GM21717 (cell line): ENCODE measurements at regions not wholly inside any gene's neighbourhood (a gene's known extent, or its start where the extent isn't known, plus 50 kb on each side); places are given as distances from the start of the nearest gene placed in this dataset.

Experiments
- ATAC-seq: cut with Tn5 transposase; IDR thresholded peaks from one replicate; pipeline ENCODE4 v1.9.1; 2021; ENCODE audit warnings: mild to moderate bottlenecking, moderate library complexity; ENCODE audit not compliant: unreplicated experiment

DNA sequence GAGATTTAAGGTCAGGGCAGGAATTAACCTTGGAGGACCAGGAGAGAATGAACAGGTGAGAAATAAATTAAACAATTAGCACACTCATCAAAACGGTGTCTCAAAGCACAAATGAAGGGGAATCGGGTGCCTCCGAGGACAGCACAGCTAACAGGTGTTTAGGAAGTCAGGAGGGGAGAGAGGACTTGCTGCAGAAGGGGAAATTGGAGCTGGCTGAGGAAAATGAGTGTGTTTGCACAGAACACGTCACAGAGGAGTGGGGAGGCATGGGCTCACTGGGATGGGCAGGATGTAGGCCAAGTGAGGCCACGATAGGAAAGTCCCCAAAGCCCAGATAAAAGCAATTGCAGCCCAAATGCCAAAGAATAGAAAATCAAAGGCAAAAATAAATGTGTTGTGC lies 121.7 kb downstream of the ZNF664 start:
- ATAC-seq: no peak

DNA sequence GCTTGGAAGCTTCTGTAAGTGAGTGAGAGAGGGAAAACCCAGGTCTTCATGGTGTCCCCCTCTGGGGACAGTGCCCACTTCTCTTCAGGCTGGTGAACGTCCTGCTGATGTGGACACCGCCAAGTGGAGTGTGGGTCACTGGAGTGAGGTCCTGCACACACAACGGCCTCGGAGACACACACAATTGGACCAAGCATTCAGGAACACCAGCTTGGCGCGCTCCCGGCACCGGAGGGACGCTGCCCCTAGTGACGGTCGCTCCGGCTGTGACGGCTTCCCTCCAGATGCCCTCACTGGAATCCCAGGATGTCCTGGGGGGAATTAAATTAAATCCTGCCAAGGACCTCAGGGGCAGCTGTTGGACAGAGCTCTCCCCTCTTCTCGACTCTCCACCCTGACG lies 123.1 kb downstream of the ZNF664 start:
- ATAC-seq: no peak

DNA sequence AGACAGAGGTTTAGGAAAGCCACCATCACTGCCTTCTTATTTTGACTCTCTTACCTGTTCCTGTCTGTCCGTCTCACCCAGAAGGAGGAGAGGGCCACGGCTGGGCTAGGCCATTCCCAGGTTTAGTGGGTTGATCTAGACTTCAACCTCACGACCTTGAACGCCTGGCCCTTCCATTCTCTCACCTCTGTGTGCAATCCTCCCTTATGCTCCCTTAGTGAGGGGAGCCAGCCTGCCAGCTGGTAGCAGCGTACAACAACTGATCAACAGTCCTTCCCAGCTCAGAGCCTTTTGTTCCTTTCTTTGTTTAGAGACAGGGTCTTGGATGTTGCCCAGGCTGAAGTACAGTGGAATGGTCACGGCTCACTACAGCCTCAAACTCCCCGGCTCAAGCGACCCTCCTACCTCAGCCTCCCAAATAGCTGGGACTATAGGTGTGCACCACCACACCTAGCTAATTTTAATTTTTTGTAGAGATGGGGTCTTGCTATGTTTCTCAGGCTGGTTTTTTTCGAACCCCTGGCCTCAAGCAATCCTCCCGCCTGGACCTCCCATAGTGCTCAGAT lies 123.9 kb downstream of the ZNF664 start:
- no peak for ATAC-seq

DNA sequence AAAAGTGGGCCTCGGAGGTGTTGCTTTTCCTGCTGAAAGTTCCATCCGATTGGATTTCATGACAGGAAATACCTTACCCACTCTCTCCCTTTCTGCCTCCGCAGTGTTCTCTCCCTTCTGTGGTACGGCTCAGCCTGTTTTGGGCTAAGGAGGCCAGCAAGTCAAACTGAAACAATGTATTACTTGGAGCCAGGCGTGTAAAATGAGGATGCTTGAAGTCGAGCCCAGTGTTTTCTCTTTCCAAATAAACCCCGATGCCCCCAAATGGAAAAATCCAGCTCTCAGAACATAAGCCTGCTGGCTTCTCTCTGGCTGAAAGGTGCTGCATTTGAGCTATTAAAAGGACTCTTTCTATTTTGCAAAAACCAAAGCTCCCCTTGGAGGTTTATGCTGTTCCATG lies 124.7 kb downstream of the ZNF664 start:
- no peak for ATAC-seq

DNA sequence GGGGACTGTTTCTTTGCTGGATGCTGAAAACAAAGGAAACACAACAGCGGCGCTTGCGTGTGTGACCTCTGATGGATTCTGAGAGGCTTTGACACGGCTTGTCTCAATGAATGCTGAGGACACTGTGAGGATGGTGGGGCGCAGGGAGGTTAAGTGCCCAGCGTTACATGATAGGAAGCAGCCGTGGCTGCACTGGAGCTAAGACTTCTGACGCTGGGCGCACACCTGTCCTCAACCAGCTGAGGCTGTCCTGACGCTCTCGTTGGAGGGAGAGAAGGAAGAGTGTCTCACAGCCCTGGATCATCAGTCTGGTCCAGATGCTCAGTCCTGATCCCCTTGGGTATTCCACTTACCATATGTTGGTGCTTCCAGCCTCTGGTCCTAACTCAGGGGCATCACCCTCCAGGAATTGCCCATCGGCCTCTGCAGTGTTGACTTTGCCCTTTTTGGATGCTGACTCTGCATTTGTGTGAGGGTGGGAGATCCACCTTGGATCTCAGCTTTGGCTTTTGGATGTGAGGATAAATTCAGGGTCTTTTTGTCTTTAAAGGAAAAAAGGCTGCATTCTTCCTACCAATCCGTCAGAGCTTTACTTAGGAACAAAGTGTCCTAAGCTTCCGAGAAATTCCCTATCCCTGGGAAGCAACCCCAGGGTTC lies 125.2 kb downstream of the ZNF664 start:
- no peak for ATAC-seq

DNA sequence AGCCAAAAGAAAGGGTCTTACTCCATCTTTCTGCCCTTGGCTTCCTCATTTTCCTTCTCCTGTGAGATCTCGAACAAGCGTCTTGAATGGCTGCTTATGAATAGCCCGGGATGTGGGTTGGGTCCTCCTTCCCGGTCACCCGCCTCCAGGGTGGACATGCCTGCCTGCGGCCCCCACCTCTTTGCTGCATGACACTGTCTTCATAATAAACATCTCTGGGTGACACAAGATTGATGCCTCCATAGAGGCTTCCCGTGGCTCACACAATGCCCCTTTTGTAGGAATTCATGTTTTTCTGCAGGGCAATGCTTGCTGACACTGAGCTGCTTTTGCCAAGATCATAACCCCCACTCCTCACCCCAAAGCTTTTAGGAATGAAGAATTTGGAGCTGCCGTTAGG lies 125.9 kb downstream of the ZNF664 start:
- ATAC-seq: no peak

DNA sequence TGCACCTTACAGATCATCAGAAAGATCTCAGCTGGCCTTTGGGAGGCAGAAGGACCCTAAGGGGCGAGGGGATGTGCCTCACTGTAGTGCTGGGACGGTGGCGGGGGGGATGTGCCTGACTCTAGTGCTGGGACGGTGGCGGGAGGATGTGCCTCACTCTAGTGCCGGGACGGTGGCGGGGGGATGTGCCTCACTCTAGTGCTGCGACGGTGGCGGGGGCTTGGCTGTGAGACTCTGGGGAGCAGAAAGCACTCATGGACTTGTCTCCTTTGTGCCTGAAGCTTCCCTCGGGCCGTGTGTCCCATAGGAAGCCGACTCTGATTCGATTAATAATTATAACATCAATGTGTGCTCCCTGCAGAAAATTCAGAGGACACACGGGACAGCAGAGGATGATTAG lies 126.6 kb downstream of the ZNF664 start:
- no peak for ATAC-seq

DNA sequence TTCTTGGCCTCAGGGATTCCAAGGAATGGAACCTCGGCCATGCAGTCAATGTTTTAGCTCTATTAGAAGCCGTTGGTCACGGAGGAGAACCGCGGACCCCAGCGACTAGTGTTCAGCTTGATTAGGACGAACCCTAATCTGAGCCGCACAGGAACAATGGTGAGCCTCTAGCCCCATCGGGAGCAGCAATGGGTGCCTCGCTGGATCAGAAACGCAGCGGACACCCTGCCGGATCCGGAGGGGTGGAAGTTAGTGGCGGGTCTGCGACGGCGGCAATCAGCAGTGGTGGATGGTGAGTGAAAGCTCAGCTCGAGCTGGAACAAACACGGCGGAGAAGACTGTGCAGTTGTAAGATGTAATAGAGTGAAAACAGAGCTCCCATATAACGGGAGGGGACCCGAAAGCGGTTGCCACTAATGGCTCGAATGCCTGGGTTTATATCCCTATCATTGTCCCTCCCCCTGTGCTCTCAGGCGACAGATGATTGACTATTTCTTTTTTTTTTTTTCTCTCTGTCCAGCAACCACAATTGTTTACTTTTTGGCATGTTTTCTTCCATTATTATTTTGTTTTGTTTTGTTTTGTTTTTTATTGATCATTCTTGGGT lies 127.7 kb downstream of the ZNF664 start:
- ATAC-seq: no peak

DNA sequence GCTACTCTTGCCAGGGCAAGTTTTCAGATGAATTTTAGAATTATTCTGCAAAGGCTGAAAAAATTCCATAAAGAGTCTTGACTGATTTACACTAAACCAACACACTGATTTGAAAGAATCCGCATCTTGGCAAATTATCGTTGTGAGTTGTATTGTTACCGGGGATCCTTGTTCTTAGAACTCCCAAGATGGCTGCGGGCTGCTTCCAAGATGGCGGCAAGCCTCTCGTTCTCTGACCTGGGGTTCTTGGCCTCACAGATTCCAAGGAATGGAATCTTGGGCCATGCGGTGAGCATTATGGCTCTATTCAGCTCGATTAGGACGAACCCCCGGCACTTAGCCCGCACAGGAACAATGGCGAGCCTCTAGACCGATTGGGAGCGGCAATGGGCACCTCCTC lies 132.5 kb downstream of the ZNF664 start:
- no peak for ATAC-seq

DNA sequence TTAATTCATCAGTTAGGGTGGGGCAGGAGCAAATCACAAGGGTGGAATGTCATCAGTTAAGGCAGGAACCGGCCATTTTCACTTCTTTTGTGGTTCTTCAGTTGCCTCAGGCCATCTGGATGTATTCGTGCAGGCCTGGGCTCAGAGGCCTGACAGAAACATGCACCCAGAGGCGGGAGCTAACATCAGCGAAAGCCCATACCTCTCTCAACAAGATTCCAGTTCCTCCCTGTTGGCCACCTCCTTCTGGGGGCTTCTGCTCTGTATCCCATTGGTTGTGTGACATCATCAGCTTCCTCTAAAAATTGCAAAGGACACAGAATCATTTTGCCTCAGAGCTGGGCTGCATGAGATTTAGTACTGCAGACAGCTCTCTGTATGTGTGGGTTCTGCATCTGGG lies 134.3 kb downstream of the ZNF664 start:
- ATAC-seq: no peak

DNA sequence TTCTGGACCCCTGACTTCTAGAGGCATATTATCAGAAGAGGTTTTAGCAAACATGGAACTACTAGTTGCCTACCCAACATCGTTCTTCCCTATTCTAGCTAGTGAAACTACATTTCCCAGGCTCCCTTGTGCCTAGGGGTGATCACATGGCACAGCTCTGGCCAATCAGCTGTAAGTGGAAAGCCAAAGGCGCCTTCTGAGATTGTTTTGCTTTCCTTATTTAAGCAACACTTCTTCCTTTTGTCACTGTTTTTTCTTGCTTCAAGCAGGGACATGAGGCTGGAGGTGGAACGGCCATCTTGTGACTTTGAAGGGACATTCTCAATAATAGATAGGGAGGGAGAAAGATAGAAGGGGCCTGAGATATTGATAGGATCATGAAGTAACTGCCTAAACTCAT lies 136.7 kb downstream of the ZNF664 start:
- ATAC-seq: no peak

DNA sequence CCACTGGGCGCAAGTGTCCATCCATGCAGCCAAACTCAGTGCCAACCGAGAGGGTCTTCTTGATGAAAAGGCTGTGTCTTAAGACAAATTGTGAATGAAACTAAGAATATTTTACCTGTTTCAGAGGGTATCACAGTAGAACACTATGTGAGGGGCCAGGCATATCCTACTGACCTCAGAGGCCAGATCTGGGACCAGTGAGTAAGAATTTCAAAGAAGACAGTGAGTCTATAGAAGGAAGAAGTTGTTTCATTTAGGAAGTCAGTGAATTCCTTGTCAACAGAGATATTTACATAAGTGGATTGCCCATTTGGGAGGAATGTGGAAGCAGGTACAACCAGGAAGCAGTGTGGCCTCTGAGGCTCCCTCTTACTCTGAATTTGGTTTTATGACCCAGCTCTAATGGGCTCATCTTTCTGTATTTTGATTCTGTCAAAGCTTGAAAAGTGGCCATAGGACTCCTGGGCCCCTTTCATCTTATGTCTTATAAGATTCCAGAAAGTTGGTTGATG lies 137.4 kb downstream of the ZNF664 start:
- no peak for ATAC-seq

DNA sequence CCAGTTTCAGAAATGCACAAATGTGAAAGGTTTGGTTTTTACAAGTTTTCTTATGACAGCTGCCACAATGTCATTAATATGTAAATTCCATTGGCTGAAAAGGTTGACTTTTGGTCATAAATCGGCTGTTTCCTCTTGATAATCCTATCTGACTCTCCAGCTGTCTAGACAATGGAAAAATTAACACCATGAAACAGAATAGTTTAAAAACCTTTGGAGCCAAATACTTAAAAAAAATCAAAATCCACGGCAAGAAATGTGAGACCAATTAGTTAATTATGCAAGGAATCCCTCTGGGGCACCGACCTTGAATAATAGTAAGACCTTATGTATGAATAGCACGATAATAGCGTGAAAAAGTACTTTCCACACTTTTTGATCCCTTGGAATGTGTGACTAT lies 138.0 kb downstream of the ZNF664 start:
- ATAC-seq: no peak

DNA sequence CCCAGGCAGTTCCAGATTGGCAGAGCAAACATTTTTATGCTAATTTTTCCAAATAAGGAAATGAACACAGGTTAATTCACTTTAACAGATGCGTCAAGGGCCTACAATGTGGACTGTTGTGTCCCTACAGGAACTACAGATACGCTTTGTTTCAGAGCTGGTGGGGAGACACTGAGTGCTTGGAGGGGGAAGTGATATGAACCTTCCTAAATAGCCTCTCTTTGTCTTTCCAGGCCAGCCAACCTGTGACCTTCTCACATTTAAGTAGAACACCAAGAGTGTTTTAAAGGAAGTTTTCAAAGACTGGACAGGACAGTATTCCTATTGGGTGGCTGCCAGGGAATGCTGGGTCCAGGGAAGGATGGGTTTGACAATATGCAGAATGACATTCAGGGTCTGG lies 141.3 kb downstream of the ZNF664 start:
- no peak for ATAC-seq

DNA sequence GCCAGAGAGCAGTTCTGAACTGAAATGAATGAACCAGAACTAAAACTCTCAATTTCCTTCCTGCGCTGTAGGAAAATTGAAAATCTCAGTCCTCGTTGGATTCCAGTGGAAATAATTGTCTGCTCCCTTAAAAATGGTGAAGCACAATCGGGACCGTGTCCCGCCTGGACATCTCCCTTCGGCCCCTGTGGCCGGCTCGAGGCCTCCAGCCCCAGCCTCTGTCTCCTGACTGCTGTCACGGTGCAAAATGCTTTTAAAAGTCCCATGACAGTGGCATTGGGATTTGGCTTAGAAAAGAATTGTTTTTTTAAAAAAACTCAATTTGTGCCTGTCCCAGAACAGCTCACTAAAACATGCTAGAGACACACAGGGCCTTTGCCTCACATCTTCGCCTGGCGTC lies 142.5 kb downstream of the ZNF664 start:
- no peak for ATAC-seq

DNA sequence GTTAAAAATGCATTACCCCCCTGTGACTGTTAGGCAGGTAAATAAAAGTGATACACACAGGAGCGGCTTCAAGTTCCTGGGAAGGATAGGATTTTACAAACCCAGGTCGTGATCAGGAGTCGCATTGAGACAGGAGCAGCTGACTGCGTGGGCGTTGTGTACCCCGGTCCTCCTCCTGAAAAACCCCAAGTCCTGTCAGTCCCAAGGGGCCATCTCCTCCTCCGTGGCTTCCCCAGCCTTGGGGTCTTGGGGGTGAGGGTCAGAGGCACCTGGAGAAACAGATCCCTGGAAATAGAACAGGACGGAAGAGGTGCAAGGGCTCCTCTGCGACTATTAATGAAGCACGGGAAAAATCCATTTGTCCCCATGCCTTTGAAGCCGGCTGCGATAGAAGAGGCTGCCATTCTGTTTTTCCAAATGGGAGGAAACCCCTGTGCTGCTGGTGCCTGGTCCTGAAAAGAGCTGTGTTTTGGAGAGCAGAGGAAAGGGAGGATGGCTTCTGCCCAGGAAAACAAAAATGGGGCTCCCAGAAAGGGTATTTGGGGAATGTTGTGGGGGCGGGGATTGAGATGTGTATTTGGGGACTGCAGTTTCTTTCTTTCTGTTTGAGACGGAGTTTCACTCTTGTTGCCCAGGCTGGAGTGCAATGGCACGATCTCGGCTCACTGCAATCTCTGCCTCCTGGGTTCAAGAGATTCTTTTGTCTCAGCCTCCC lies 143.1 kb downstream of the ZNF664 start:
- no peak for ATAC-seq

DNA sequence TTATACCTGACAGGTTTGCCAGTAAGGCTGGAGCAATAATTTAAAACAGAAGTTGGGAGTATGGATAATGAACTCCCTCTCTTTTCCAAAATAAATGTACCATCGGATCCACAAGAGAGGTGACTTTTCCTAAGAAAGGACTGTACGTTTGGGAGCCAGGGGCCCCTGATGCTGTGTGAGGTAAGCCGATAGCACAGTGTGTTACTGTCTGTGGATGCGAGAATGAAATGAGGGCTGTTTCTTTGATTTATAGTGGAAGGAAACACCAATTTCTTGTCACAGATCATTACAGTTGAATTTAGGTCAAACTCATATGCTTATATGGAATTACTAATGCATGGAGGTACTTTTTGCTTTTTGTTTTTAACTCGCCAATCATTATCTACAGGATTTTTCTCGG lies 147.7 kb downstream of the ZNF664 start:
- ATAC-seq: no peak

DNA sequence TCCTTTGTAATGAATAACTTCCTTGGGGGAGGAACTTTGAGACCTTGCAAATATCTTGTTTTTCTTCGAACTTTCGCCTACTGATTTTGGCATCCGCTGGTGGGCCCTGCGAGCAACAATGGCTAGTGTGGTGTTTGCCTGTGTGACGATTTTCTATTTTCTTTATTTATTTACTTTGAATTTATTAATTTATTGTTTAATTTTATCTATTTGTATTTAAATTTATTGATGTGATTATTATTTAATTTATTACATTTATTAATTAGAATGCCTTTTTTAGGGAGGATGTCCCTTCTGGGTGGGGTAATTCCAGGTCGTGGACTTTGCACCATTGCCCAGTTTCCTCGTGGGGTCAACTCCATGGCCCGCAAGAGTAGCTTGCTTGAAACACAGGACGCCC lies 149.7 kb downstream of the ZNF664 start:
- ATAC-seq: no peak

DNA sequence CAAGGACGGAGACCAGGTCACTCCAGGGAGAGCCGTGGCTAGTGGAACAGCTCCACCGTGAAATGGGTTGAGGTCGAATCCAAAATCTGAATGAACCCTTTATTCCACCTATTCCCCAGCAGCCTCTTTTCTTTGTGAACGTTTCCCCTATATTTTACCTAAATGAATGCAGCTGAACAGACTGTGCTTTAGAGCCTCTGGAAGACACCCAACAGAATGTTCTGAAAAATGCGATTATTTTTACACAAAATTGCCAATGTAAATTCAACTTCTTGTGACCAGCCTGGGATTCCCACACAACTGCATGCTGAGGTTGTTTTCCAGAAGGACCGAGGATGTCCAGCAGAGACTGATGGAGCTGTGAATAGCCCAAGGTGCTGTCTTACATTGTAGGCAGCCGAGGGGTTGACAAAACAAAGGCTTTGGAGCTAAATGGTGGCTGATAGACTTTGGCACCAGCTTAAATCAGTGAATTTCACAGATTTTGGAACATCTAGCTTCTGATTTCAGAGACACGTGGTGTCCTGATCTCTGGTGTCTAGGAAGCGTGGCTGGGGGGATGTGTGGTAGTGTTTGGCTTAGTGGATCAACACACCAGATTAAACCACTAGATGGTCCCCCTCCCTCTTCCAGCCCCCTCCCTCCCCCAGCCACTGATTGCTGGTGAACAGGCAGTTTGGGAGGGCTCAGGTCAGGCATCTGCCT lies 150.4 kb downstream of the ZNF664 start:
- ATAC-seq: no peak

DNA sequence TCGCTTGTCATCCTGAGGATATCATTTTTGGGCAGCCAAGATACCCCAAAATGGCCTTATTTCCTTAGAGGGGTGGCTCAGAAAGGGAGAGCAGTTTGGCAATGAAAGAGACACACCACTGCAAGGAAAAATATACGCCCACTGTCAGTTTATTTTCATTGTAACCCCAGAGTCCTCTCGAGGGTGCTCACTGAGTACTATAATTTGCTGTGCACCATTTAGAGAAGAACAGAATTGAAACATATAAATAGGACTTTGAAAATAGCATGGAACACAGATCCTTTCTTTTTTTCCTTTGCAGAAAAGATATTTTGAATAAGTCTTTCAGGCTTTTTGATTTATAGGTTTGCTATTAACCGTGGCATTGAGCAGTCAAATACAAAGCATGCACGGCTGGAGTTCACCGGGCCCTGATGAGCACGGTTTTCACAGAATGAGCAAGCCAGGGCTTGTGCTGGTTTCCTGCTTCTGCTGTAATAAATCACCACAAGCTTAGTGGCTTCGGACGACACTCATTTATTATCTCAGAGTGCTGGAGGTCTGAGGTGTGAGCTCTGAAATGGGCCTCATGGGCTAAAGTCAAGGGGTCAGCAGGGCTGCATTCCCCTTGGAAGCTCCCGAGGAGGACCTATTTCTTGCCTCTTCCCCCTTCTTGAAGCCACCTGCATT lies 152.3 kb downstream of the ZNF664 start:
- ATAC-seq: no peak
